ENCODE measurements at regions not wholly inside any gene's neighbourhood (a gene's known extent, or its start where the extent isn't known, plus 50 kb on each side); places are given as distances from the start of the nearest gene placed in this dataset.

DNA sequence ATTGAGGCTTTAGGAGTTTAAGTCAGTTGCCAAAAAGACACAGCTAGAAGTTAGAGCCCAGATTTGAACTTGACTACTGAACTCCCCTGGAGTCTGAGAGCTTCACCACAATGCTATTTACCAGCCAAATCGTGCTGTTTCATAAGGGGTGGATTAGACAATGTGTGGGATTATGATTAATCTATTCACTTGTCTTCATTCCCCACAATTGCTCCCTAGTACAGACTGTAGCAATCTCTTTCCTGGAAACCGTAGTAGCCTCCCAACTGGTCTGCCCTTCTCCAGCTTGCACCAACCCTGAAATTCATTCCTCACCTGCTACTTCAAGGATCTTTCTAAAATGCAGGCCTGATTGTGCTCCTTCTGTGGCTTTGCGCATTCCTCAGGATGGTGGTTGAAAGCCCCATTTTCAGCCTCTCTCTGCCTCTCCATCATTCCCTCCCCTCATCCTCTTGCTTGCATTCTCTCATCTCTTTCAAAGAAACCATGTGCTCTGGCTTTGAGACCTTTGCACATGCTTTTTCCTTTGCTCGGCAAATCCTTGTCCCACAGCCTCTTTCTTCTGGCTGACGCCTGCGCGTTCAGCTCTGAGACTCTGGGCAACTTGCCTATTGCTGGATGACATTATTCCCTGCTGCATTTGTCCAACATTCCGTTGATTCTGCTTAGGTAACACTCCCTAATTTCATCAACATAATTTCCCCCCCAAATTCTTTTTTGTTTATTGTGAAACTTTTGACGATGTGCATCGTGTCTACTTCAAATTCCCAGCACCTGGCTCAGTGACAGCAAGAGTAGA lies 145.1 kb downstream of the ADRA2A start:
- Mint-ChIP-seq H3K4me3 (no peak overlapping the region), H3K27ac (no peak overlapping the region), H3K27me3 (peaks cover 49% of the 10 kb centered on the region), H3K4me1 (no peaks in the 10 kb centered on the region), H3K9me3 (ENCODE audit: insufficient read depth) (no peaks in the 10 kb centered on the region)
- intact Hi-C loops (cut with micrococcal nuclease): no loop called here
- ChIA-PET CTCF (no interaction called here), POLR2A (no interaction called here)
- Histone ChIP-seq H2AFZ (ENCODE audit: insufficient read depth, low read depth, low read length, poor library complexity, severe bottlenecking) (no peak overlapping the region), H3K4me1 (ENCODE audit: control insufficient read depth in 2 of 2, insufficient read depth in 2 of 2, low read length in 2 of 2) (no peaks in the 10 kb centered on the region), H3K4me3 (ENCODE audit: control extremely low read depth in 1 of 5, extremely low read depth in 1 of 5, insufficient read depth in 1 of 5, low read depth in 2 of 5, low read length in 4 of 5) (no peak overlapping the region), H4K20me1 (ENCODE audit: control insufficient read depth, insufficient read depth, low read length, poor library complexity, severe bottlenecking) (no peaks in the 10 kb centered on the region), H3K36me3 (replicated peaks in 1 of 2; ENCODE audit: control extremely low read depth in 1 of 2, control insufficient read depth in 1 of 2, extremely low read depth in 1 of 2, insufficient read depth in 2 of 2, low read length in 1 of 2) (no peaks in the 10 kb centered on the region), H3K27me3 (replicated peaks in 1 of 4; ENCODE audit: control extremely low read depth in 1 of 4, control insufficient read depth in 3 of 4, insufficient read depth in 4 of 4, low read length in 3 of 4) (peaks cover 0 to 15% (median 4%) of the 10 kb centered on the region in 4 experiments), H3K4me2 (replicated peaks; ENCODE audit: low read depth, low read length, poor library complexity, severe bottlenecking) (no peak overlapping the region), H3K9me3 (ENCODE audit: control extremely low read depth in 1 of 3, control insufficient read depth in 2 of 3, insufficient read depth in 1 of 3, low read length in 2 of 3) (peaks cover 0 to 2% (median 0%) of the 10 kb centered on the region in 3 donors), H3K9ac (ENCODE audit: low read length) (no peak overlapping the region), H3K79me2 (ENCODE audit: control insufficient read depth, insufficient read depth, low read length) (no peaks in the 10 kb centered on the region), H3K27ac (ENCODE audit: low read length in 2 of 2) (no peak overlapping the region)
- TF ChIP-seq, protein P1, sequence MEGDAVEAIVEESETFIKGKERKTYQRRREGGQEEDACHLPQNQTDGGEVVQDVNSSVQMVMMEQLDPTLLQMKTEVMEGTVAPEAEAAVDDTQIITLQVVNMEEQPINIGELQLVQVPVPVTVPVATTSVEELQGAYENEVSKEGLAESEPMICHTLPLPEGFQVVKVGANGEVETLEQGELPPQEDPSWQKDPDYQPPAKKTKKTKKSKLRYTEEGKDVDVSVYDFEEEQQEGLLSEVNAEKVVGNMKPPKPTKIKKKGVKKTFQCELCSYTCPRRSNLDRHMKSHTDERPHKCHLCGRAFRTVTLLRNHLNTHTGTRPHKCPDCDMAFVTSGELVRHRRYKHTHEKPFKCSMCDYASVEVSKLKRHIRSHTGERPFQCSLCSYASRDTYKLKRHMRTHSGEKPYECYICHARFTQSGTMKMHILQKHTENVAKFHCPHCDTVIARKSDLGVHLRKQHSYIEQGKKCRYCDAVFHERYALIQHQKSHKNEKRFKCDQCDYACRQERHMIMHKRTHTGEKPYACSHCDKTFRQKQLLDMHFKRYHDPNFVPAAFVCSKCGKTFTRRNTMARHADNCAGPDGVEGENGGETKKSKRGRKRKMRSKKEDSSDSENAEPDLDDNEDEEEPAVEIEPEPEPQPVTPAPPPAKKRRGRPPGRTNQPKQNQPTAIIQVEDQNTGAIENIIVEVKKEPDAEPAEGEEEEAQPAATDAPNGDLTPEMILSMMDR (IDR thresholded peaks at IDR 0.05): no peak
- no peak for TF ChIP-seq EZH2 (IDR thresholded peaks at IDR 0.05; ENCODE audit: borderline replicate concordance, insufficient read depth, low read depth, low read length, poor library complexity, severe bottlenecking)
- 91% methylated on average over 7 of the region's 10 CpGs for WGBS (ENCODE audit: insufficient coverage)
- no peak for ATAC-seq (ENCODE audit: low read depth)
- DNase-seq: no peak

DNA sequence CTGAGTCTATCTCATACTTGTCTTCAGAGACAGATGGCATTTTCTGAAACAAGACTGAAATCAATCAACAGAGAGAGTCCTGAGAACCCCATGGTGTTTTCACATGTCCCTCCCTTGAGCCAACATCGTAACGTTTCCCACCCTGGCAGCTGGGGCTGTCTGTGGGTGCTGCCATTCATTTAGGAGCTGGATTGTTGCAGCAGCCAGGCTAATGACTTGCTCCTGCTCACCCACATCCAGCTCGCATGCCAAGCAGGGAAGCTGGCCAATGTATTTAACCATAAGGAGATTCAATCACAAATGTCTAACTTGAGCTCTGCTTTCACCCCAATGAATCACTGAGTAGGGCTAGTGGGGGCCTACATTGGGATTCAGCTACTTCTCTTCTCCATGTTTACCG lies 146.1 kb downstream of the ADRA2A start:
- no peaks in the 10 kb centered on the region for H4K20me1 ChIP-seq (ENCODE audit: control insufficient read depth, insufficient read depth, low read length, poor library complexity, severe bottlenecking)
- Mint-ChIP-seq H3K4me3 (no peak overlapping the region), H3K27me3 (peaks cover 48% of the 10 kb centered on the region), H3K9me3 (ENCODE audit: insufficient read depth) (no peaks in the 10 kb centered on the region), H3K27ac (no peak overlapping the region), H3K4me1 (no peaks in the 10 kb centered on the region)
- intact Hi-C loops (cut with micrococcal nuclease): no loop called here
- no peak for TF ChIP-seq EZH2 (IDR thresholded peaks at IDR 0.05; ENCODE audit: borderline replicate concordance, insufficient read depth, low read depth, low read length, poor library complexity, severe bottlenecking)
- TF ChIP-seq, protein P1 (IDR thresholded peaks at IDR 0.05): no peak
- POLR2A ChIA-PET: no interaction called here
- no peak overlapping the region for H3K4me3 ChIP-seq (ENCODE audit: control extremely low read depth in 1 of 5, extremely low read depth in 1 of 5, insufficient read depth in 1 of 5, low read depth in 2 of 5, low read length in 4 of 5)
- 87% methylated on average over 3 of the region's 4 CpGs for WGBS (ENCODE audit: insufficient coverage)
- no peak overlapping the region for H2AFZ ChIP-seq (ENCODE audit: insufficient read depth, low read depth, low read length, poor library complexity, severe bottlenecking)
- CTCF ChIA-PET: no interaction called here
- H3K4me2 ChIP-seq (replicated peaks; ENCODE audit: low read depth, low read length, poor library complexity, severe bottlenecking): no peak overlapping the region
- H3K36me3 ChIP-seq (replicated peaks in 1 of 2; ENCODE audit: control extremely low read depth in 1 of 2, control insufficient read depth in 1 of 2, extremely low read depth in 1 of 2, insufficient read depth in 2 of 2, low read length in 1 of 2): no peaks in the 10 kb centered on the region
- ATAC-seq (ENCODE audit: low read depth): no peak
- no peak overlapping the region for H3K27ac ChIP-seq (ENCODE audit: low read length in 2 of 2)
- H3K79me2 ChIP-seq (ENCODE audit: control insufficient read depth, insufficient read depth, low read length): no peaks in the 10 kb centered on the region
- peaks cover 0 to 2% (median 0%) of the 10 kb centered on the region in 3 donors for H3K9me3 ChIP-seq (ENCODE audit: control extremely low read depth in 1 of 3, control insufficient read depth in 2 of 3, insufficient read depth in 1 of 3, low read length in 2 of 3)
- no peak overlapping the region for H3K9ac ChIP-seq (ENCODE audit: low read length)
- no peaks in the 10 kb centered on the region for H3K4me1 ChIP-seq (ENCODE audit: control insufficient read depth in 2 of 2, insufficient read depth in 2 of 2, low read length in 2 of 2)
- H3K27me3 ChIP-seq (replicated peaks in 1 of 4; ENCODE audit: control extremely low read depth in 1 of 4, control insufficient read depth in 3 of 4, insufficient read depth in 4 of 4, low read length in 3 of 4): peaks cover 0 to 15% (median 4%) of the 10 kb centered on the region in 4 experiments
- DNase-seq: no peak
